ENCODE measurements at regions not wholly inside any gene's neighbourhood (a gene's known extent, or its start where the extent isn't known, plus 50 kb on each side); places are given as distances from the start of the nearest gene placed in this dataset.

- H3K4me1 Mint-ChIP-seq: peaks cover 5% of the 10 kb centered on the region
- H3K36me3 Mint-ChIP-seq (ENCODE audit: low read depth): no peaks in the 10 kb centered on the region
- peaks cover 54% of the 10 kb centered on the region for H3K9me3 Mint-ChIP-seq
- no peak overlapping the region for H3K27ac Mint-ChIP-seq
- TF ChIP-seq CTCF (IDR thresholded peaks at IDR 0.05): no peak
- H3K27me3 Mint-ChIP-seq (ENCODE audit: low read depth, poor library complexity): peaks cover 16% of the 10 kb centered on the region
- H3K4me3 Mint-ChIP-seq: no peak overlapping the region
- no peak for DNase-seq
Measured at GRCh38 chr17:77718669-77718961, 239.9 kb upstream of the TNRC6C start.

DNA sequence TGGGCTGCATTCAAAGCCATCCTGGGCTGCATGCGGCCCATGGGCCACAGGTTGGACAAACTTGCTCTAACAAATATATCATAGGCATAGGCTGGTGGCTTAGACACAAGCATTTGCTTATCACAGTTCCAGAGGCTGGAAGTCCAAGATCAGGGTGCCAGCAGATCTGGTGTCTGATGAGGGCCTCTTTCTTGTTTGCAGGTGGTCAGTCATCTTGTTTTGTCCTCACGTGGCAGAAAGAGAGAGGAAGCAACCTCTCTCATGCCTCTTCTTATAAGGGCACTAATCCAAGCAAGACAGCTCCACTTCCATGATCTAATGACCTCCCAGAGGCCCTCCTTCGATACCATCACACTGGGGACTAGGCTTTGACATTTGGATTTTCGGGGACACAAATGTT is 238.7 kb upstream of the TNRC6C start:
- Mint-ChIP-seq H3K9me3 (peaks cover 44% of the 10 kb centered on the region), H3K4me1 (peaks cover 15% of the 10 kb centered on the region), H3K27ac (no peak overlapping the region), H3K27me3 (ENCODE audit: low read depth, poor library complexity) (peaks cover 16% of the 10 kb centered on the region), H3K36me3 (ENCODE audit: low read depth) (no peaks in the 10 kb centered on the region), H3K4me3 (no peak overlapping the region)
- DNase-seq: no peak
- TF ChIP-seq CTCF (IDR thresholded peaks at IDR 0.05): no peak

DNA sequence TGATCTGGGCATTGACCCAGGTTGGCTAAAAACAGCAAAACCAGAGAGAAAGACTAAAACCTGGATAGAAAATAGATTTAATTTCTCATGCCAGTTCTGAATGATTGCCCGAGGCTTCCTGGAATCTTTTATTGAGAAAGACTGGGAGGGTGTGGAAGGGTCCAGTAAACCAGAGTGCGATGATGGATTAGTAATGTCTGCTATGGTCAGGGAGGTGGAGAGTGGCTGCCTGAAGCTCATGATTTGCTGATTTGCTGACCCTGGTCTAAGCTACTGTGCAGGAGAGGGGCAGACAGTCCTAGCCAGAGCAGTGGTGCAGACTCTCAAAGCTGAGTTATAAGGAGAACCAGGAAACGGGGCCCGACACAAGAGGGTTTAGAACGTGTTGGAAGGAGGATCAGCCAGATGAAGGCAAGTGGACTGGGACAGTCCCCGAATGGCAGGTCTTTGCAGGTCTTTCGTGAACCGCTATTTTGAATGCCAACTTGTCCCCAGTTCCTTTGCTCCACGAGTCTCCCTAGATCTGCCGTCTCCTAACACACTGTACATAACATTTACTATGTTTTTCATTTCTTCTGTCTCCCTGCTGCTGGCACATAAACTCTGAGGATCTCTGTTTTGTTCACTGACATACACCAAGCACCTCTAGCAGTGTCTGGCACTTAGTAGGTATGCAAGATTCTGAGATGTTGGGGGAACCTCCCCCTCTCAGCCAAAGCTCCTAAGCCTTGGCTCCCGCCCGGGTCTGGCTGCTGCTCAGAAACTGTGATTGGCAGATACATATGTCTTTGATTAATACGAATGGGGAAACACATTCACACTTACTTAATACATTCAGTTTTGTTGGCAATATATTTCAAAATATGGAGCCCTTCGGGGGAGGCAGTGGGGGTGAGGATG is 237.3 kb upstream of the TNRC6C start:
- DNase-seq: no peak
- no peak for TF ChIP-seq CTCF (IDR thresholded peaks at IDR 0.05)
- Mint-ChIP-seq H3K4me3 (no peak overlapping the region), H3K9me3 (peaks cover 33% of the 10 kb centered on the region), H3K27me3 (ENCODE audit: low read depth, poor library complexity) (peaks cover 18% of the 10 kb centered on the region), H3K4me1 (peaks cover 18% of the 10 kb centered on the region), H3K27ac (no peak overlapping the region), H3K36me3 (ENCODE audit: low read depth) (no peaks in the 10 kb centered on the region)

- DNase-seq: no peak
- Mint-ChIP-seq H3K27ac (no peak overlapping the region), H3K9me3 (peaks cover 29% of the 10 kb centered on the region), H3K4me3 (no peak overlapping the region), H3K36me3 (ENCODE audit: low read depth) (no peaks in the 10 kb centered on the region), H3K4me1 (peaks cover 19% of the 10 kb centered on the region), H3K27me3 (ENCODE audit: low read depth, poor library complexity) (peaks cover 19% of the 10 kb centered on the region)
- no peak for TF ChIP-seq CTCF (IDR thresholded peaks at IDR 0.05)
Measured at GRCh38 chr17:77721846-77722160, 236.7 kb upstream of the TNRC6C start.

DNA sequence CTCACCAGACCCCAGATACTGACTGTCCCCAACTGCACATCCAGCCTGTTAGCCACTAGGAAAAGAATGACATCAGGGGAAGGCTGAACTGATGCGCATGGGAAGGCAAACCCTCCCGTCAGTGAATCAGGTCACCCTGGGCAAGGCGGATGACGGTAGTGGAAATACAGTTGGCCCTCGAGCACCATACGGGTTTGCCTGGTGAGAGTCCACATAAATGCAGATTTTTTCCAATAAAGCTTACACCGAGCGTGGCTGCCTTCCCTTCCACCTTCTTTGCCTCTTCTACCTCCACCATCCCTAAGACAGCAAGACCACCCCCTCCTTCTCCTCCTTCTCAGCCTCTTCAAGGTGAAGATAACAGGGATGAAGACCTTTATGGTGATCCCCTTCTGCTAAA is 236.1 kb upstream of the TNRC6C start:
- peaks cover 21% of the 10 kb centered on the region for H3K4me1 Mint-ChIP-seq
- no peak for TF ChIP-seq CTCF (IDR thresholded peaks at IDR 0.05)
- H3K4me3 Mint-ChIP-seq: no peak overlapping the region
- H3K27me3 Mint-ChIP-seq (ENCODE audit: low read depth, poor library complexity): peaks cover 19% of the 10 kb centered on the region
- DNase-seq: no peak
- H3K9me3 Mint-ChIP-seq: peaks cover 24% of the 10 kb centered on the region
- no peak overlapping the region for H3K27ac Mint-ChIP-seq
- no peaks in the 10 kb centered on the region for H3K36me3 Mint-ChIP-seq (ENCODE audit: low read depth)
